ENCODE measurements at regions not wholly inside any gene's neighbourhood (a gene's known extent, or its start where the extent isn't known, plus 50 kb on each side); places are given as distances from the start of the nearest gene placed in this dataset.

DNA sequence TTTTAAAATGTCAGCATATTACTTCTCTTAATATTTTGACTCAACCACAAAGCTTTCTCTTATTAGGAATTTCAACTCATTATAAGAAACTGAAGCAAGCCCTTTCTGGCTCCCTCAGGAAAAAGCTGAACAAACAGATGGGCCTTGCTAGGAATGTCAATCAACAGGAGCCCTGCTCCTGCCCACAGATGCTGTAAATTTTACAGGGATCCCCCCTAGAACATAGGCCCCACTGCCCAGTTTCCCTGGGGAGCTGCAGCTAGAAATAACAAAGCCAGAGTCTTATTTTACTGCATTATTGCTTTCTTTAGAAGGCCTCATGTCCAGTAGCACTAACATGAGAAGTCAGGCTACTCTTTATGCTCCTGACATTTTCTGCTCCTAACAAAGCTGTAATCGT lies 103.8 kb downstream of the PCSK1 start:
- no peak for TF ChIP-seq POLR2A (IDR thresholded peaks at IDR 0.05)
- TF ChIP-seq, protein P1, sequence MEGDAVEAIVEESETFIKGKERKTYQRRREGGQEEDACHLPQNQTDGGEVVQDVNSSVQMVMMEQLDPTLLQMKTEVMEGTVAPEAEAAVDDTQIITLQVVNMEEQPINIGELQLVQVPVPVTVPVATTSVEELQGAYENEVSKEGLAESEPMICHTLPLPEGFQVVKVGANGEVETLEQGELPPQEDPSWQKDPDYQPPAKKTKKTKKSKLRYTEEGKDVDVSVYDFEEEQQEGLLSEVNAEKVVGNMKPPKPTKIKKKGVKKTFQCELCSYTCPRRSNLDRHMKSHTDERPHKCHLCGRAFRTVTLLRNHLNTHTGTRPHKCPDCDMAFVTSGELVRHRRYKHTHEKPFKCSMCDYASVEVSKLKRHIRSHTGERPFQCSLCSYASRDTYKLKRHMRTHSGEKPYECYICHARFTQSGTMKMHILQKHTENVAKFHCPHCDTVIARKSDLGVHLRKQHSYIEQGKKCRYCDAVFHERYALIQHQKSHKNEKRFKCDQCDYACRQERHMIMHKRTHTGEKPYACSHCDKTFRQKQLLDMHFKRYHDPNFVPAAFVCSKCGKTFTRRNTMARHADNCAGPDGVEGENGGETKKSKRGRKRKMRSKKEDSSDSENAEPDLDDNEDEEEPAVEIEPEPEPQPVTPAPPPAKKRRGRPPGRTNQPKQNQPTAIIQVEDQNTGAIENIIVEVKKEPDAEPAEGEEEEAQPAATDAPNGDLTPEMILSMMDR (IDR thresholded peaks at IDR 0.05), result no peak

Measured in lower leg skin (tissue), 3 donors.